ENCODE measurements at regions not wholly inside any gene's neighbourhood (a gene's known extent, or its start where the extent isn't known, plus 50 kb on each side); places are given as distances from the start of the nearest gene placed in this dataset.
"Not testable (repeated sequence)": the region's sequence is repeated elsewhere in the genome, so short reads cannot be mapped to it uniquely, and the experiment has no call there.

GRCh38 chr4:77453911-77454310 is 151.7 kb upstream of the CXCL13 start:
- no peak overlapping the region for H3K4me3 ChIP-seq (ENCODE audit: control insufficient read depth, low read depth, low read length)
- no peak for TF ChIP-seq CTCF (IDR thresholded peaks at IDR 0.05; ENCODE audit: control insufficient read depth, insufficient read depth, low read depth, low read length, missing control alignments)
- DNase-seq (ENCODE audit: low read depth): no peak

- H3K4me3 ChIP-seq (ENCODE audit: control insufficient read depth, low read depth, low read length): no peak overlapping the region
- TF ChIP-seq CTCF (IDR thresholded peaks at IDR 0.05; ENCODE audit: control insufficient read depth, insufficient read depth, low read depth, low read length, missing control alignments): no peak
- no peak for DNase-seq (ENCODE audit: low read depth)
Observed at GRCh38 chr4:77454858-77455257, 150.8 kb upstream of the CXCL13 start.

- not testable (repeated sequence) for DNase-seq (ENCODE audit: low read depth); H3K4me3 ChIP-seq (ENCODE audit: control insufficient read depth, low read depth, low read length)
Observed at GRCh38 chr4:77464100-77464499, 141.5 kb upstream of the CXCL13 start.

- DNase-seq (ENCODE audit: low read depth): no peak
- peak; percentile 55 for TF ChIP-seq CTCF (IDR thresholded peaks at IDR 0.05; ENCODE audit: control insufficient read depth, insufficient read depth, low read depth, low read length, missing control alignments)
- H3K4me3 ChIP-seq (ENCODE audit: control insufficient read depth, low read depth, low read length): no peak overlapping the region
Observed at GRCh38 chr4:77465271-77465670, 140.3 kb upstream of the CXCL13 start.

GRCh38 chr4:77466430-77466829 is 139.2 kb upstream of the CXCL13 start:
- H3K4me3 ChIP-seq (ENCODE audit: control insufficient read depth, low read depth, low read length): no peak overlapping the region
- DNase-seq (ENCODE audit: low read depth): no peak
- TF ChIP-seq CTCF (IDR thresholded peaks at IDR 0.05; ENCODE audit: control insufficient read depth, insufficient read depth, low read depth, low read length, missing control alignments): no peak

- no peak for TF ChIP-seq CTCF (IDR thresholded peaks at IDR 0.05; ENCODE audit: control insufficient read depth, insufficient read depth, low read depth, low read length, missing control alignments)
- H3K4me3 ChIP-seq (ENCODE audit: control insufficient read depth, low read depth, low read length): no peak overlapping the region
- no peak for DNase-seq (ENCODE audit: low read depth)
Observed at GRCh38 chr4:77471821-77472495, 133.7 kb upstream of the CXCL13 start.

GRCh38 chr4:77473509-77473908 is 132.1 kb upstream of the CXCL13 start:
- DNase-seq (ENCODE audit: low read depth): no peak
- peak; percentile 38 for TF ChIP-seq CTCF (IDR thresholded peaks at IDR 0.05; ENCODE audit: control insufficient read depth, insufficient read depth, low read depth, low read length, missing control alignments)
- H3K4me3 ChIP-seq (ENCODE audit: control insufficient read depth, low read depth, low read length): no peak overlapping the region

All from AG09309 (cell line).